ENCODE measurements at regions not wholly inside any gene's neighbourhood (a gene's known extent, or its start where the extent isn't known, plus 50 kb on each side); places are given as distances from the start of the nearest gene placed in this dataset.

GRCh38 chr21:23292292-23292691 lies 2294.1 kb downstream of the NCAM2 start:
- H3K36me3 Mint-ChIP-seq (ENCODE audit: low read depth), result peaks cover 17% of the 10 kb centered on the region
- H3K27me3 ChIP-seq (ENCODE audit: insufficient read depth), result no peaks in the 10 kb centered on the region
- no peaks in the 10 kb centered on the region for H3K79me2 ChIP-seq (replicated peaks; ENCODE audit: insufficient read depth)
- no peak for ATAC-seq
- peaks cover 26% of the 10 kb centered on the region for H3K9me3 Mint-ChIP-seq
- H3K36me3 ChIP-seq (ENCODE audit: insufficient read depth), result no peaks in the 10 kb centered on the region; the same call in 1 of the 2 replicates
- no peak overlapping the region for H2AFZ ChIP-seq
- H3F3A ChIP-seq (replicated peaks; ENCODE audit: low read depth), result no peaks in the 10 kb centered on the region
- no peak for DNase-seq (ENCODE audit: low spot score)
- no peak overlapping the region for H3K4me3 Mint-ChIP-seq
- no peaks in the 10 kb centered on the region for H3K27me3 Mint-ChIP-seq (ENCODE audit: insufficient read depth, low read depth, poor library complexity)
- peaks cover 3% of the 10 kb centered on the region for H3K9me2 ChIP-seq (ENCODE audit: insufficient read depth)
- H3K4me3 ChIP-seq, result no peak overlapping the region
- H3K27ac ChIP-seq (ENCODE audit: low read depth), result no peak overlapping the region
- peaks cover 11% of the 10 kb centered on the region; the same call in 2 of the 3 replicates for H3K4me1 Mint-ChIP-seq
- no peak overlapping the region for H3K4me2 ChIP-seq
- no peaks in the 10 kb centered on the region for H4K20me1 ChIP-seq (replicated peaks; ENCODE audit: insufficient read depth)
- H3K4me1 ChIP-seq (ENCODE audit: insufficient read depth), result peaks cover 22% of the 10 kb centered on the region; the same call in 1 of the 2 replicates
- no peak overlapping the region for H3K27ac Mint-ChIP-seq
- TF ChIP-seq JUNB (IDR thresholded peaks at IDR 0.05; ENCODE audit: unreplicated experiment) (no peak), STAT1 (IDR thresholded peaks at IDR 0.05; ENCODE audit: unreplicated experiment) (no peak), ZNF462 (CRISPR knock-in tag; IDR thresholded peaks at IDR 0.05) (no peak), ZNF114 (CRISPR knock-in tag; IDR thresholded peaks at IDR 0.05) (no peak), POLR2AphosphoS5 (IDR thresholded peaks at IDR 0.05; ENCODE audit: low read depth) (no peak), EZH2phosphoT487 (IDR thresholded peaks at IDR 0.05; ENCODE audit: unreplicated experiment) (no peak), EZH2 (IDR thresholded peaks at IDR 0.05; ENCODE audit: low read depth, unreplicated experiment) (no peak), CREB1 (CRISPR knock-in tag; IDR thresholded peaks at IDR 0.05; ENCODE audit: low read depth) (no peak), ZNF331 (CRISPR knock-in tag; IDR thresholded peaks at IDR 0.05; ENCODE audit: low read depth) (no peak), REST (IDR thresholded peaks at IDR 0.05; ENCODE audit: unreplicated experiment) (no peak), ETS1 (IDR thresholded peaks at IDR 0.05) (no peak), CTCF (conservative IDR thresholded peaks at IDR 0.05; ENCODE audit: low read depth in 2 of 2) (no peak), NANOG (IDR thresholded peaks at IDR 0.05; ENCODE audit: borderline replicate concordance) (no peak)

Measured in GM23338 (cell line).